H9 (cell line): ENCODE measurements at regions not wholly inside any gene's neighbourhood (a gene's known extent, or its start where the extent isn't known, plus 50 kb on each side); places are given as distances from the start of the nearest gene placed in this dataset.
A peak's percentile ranks its signal among the peaks of the same experiment; 100 is the strongest.

Experiments
- DNase-seq: peaks from one replicate; pipeline ENCODE4 v3.0.0-alpha.2; 2017
- H2AFZ ChIP-seq: one replicate; pipeline ENCODE4 v1.6.1; 2013; ENCODE audit warnings: mild to moderate bottlenecking, low read length, control low read depth, moderate library complexity
- H2AK5ac ChIP-seq: 2 replicates; pipeline ENCODE4 v1.6.1; 2013; ENCODE audit warnings: low read length, control low read depth, mixed read lengths; ENCODE audit not compliant: insufficient read length
- H2BK120ac ChIP-seq: one replicate; pipeline ENCODE4 v1.6.1; 2013; ENCODE audit warnings: low read depth, mild to moderate bottlenecking, low read length, control low read depth, inconsistent platforms; ENCODE audit not compliant: poor library complexity, severe bottlenecking
- H2BK12ac ChIP-seq: 2 replicates; pipeline ENCODE4 v1.6.1; 2013; ENCODE audit warnings: low read length, control low read depth, mixed read lengths, low read depth; ENCODE audit not compliant: insufficient read length
- H2BK15ac ChIP-seq: 2 replicates; pipeline ENCODE4 v1.6.1; 2013; ENCODE audit warnings: low read depth, low read length, control low read depth
- H2BK20ac ChIP-seq: one replicate; pipeline ENCODE4 v1.6.1; 2013; ENCODE audit warnings: low read depth, mild to moderate bottlenecking, low read length, control low read depth, inconsistent platforms; ENCODE audit not compliant: poor library complexity, severe bottlenecking
- H2BK5ac ChIP-seq: 2 replicates; pipeline ENCODE4 v1.6.1; 2013; ENCODE audit warnings: low read length, control low read depth, mixed read lengths; ENCODE audit not compliant: insufficient read length
- H3K14ac ChIP-seq: 2 replicates; pipeline ENCODE4 v1.6.1; 2013; ENCODE audit warnings: low read length, control low read depth; ENCODE audit not compliant: insufficient read depth
- H3K18ac ChIP-seq: 2 replicates; pipeline ENCODE4 v1.6.1; 2013; ENCODE audit warnings: low read depth, mild to moderate bottlenecking, mixed read lengths, low read length, control low read depth; ENCODE audit not compliant: insufficient read length
- H3K23ac ChIP-seq: 2 replicates; pipeline ENCODE4 v1.6.1; 2013; ENCODE audit warnings: low read length, control low read depth, mixed read lengths, low read depth; ENCODE audit not compliant: insufficient read length
- H3K23me2 ChIP-seq: 2 replicates; pipeline ENCODE4 v1.6.1; 2013; ENCODE audit warnings: low read depth, mild to moderate bottlenecking, mixed read lengths, low read length, control low read depth; ENCODE audit not compliant: insufficient read length, poor library complexity, severe bottlenecking
- H3K27ac ChIP-seq: 2 replicates; pipeline ENCODE4 v1.5.1; 2013; ENCODE audit warnings: low read length, control low read depth, mixed read lengths, low read depth; ENCODE audit not compliant: insufficient read length
- H3K27me3 ChIP-seq: 2 replicates; pipeline ENCODE4 v1.6.1; 2013; ENCODE audit warnings: low read length, control low read depth, inconsistent platforms; ENCODE audit not compliant: insufficient read depth
- H3K4ac ChIP-seq: 2 replicates; pipeline ENCODE4 v1.6.1; 2013; ENCODE audit warnings: low read depth, mild to moderate bottlenecking, control low read depth, inconsistent platforms, low read length, moderate library complexity
- H3K4me1 ChIP-seq: 2 replicates; pipeline ENCODE4 v1.6.1; 2013; ENCODE audit warnings: low read length, control low read depth, inconsistent platforms; ENCODE audit not compliant: insufficient read depth
- H3K4me2 ChIP-seq: 2 replicates; pipeline ENCODE4 v1.6.1; 2013; ENCODE audit warnings: low read length, control low read depth, mixed read lengths; ENCODE audit not compliant: insufficient read length, insufficient read depth
- H3K56ac ChIP-seq: 2 replicates; pipeline ENCODE4 v1.6.1; 2013; ENCODE audit warnings: low read depth, mild to moderate bottlenecking, mixed read lengths, low read length, control low read depth; ENCODE audit not compliant: insufficient read length
- H3K79me1 ChIP-seq: 2 replicates; pipeline ENCODE4 v1.6.1; 2013; ENCODE audit warnings: low read depth, mild to moderate bottlenecking, moderate library complexity, low read length, control low read depth, inconsistent platforms; ENCODE audit not compliant: insufficient read depth, poor library complexity, severe bottlenecking
- H3K79me2 ChIP-seq: 2 replicates; pipeline ENCODE4 v1.6.1; 2013; ENCODE audit warnings: low read length, control low read depth, inconsistent platforms; ENCODE audit not compliant: insufficient read depth
- H3K9ac ChIP-seq: 2 replicates; pipeline ENCODE4 v1.6.1; 2013; ENCODE audit warnings: low read length, control low read depth, mixed read lengths; ENCODE audit not compliant: insufficient read length; ENCODE audit errors: extremely low read depth
- H3K9me3 ChIP-seq: one replicate; pipeline ENCODE4 v1.6.1; 2013; ENCODE audit warnings: low read depth, low read length, inconsistent platforms; ENCODE audit not compliant: control insufficient read depth
- H3T11ph ChIP-seq: one replicate; pipeline ENCODE4 v1.6.1; 2013; ENCODE audit warnings: mild to moderate bottlenecking, low read length, control low read depth, inconsistent platforms
- H4K20me1 ChIP-seq: one replicate; pipeline ENCODE4 v1.6.1; 2013; ENCODE audit not compliant: control insufficient read depth, insufficient read length, insufficient read depth
- H4K5ac ChIP-seq: 2 replicates; pipeline ENCODE4 v1.6.1; 2013; ENCODE audit warnings: low read depth, mild to moderate bottlenecking, mixed read lengths, low read length, control low read depth; ENCODE audit not compliant: insufficient read length
- H4K8ac ChIP-seq: replicated peaks from 2 replicates; pipeline ENCODE4 v1.6.1; 2013; ENCODE audit warnings: low read length, control low read depth, mixed read lengths, low read depth; ENCODE audit not compliant: insufficient read length
- H4K91ac ChIP-seq: 2 replicates; pipeline ENCODE4 v1.6.1; 2013; ENCODE audit warnings: low read depth, mild to moderate bottlenecking, moderate library complexity, mixed read lengths, low read length, control low read depth; ENCODE audit not compliant: insufficient read length
- H3K27ac Mint-ChIP-seq, 3 experiments: 2 replicates in 2 of 3; 3 replicates in 1 of 3; pipeline ENCODE4 v1.8.0; 2020 to 2021; ENCODE audit warnings: mixed read lengths in 3 of 3, mild to moderate bottlenecking in 1 of 3, moderate library complexity in 1 of 3
- H3K27me3 Mint-ChIP-seq: 2 replicates; pipeline ENCODE4 v1.8.0; 2021; ENCODE audit warnings: low read depth, mild to moderate bottlenecking, moderate library complexity, mixed read lengths
- H3K36me3 Mint-ChIP-seq, 3 experiments: 2 replicates in 2 of 3; 3 replicates in 1 of 3; pipeline ENCODE4 v1.8.0; 2020 to 2021; ENCODE audit warnings: low read depth in 3 of 3, mixed read lengths in 3 of 3; ENCODE audit not compliant: insufficient read depth in 1 of 3
- H3K4me1 Mint-ChIP-seq, 2 experiments: 2 replicates each; pipeline ENCODE4 v1.8.0; 2020; ENCODE audit warnings: mixed read lengths in 2 of 2
- H3K4me3 Mint-ChIP-seq, 2 experiments: 2 replicates in 1 of 2; 3 replicates in 1 of 2; pipeline ENCODE4 v1.8.0; 2020 to 2021; ENCODE audit warnings: mild to moderate bottlenecking in 2 of 2, mixed read lengths in 2 of 2, moderate library complexity in 1 of 2
- H3K9me3 Mint-ChIP-seq, 2 experiments: 2 replicates in 1 of 2; 3 replicates in 1 of 2; pipeline ENCODE4 v1.8.0; 2020; ENCODE audit warnings: mild to moderate bottlenecking in 2 of 2, mixed read lengths in 2 of 2, moderate library complexity in 1 of 2
- WGBS: extraction: QIAGEN DNeasy Blood & Tissue Kit; methylation state at CpG from one replicate; pipeline ENCODE4 v1.1.7; 2013; ENCODE audit warnings: missing lambda C conversion rate, low lambda C conversion rate, mixed read lengths; ENCODE audit not compliant: insufficient read length; ENCODE audit errors: extremely low coverage; 5-methylcytosine and 5-hydroxymethylcytosine counted together
- TF ChIP-seq, protein P1 (sequence below): fragments of 200-600 bp; sonication (generic); conservative IDR thresholded peaks from 3 replicates; pipeline ENCODE4 v1.8.0; 2021; ENCODE audit warnings: antibody characterized with exemption, mild to moderate bottlenecking

DNA sequence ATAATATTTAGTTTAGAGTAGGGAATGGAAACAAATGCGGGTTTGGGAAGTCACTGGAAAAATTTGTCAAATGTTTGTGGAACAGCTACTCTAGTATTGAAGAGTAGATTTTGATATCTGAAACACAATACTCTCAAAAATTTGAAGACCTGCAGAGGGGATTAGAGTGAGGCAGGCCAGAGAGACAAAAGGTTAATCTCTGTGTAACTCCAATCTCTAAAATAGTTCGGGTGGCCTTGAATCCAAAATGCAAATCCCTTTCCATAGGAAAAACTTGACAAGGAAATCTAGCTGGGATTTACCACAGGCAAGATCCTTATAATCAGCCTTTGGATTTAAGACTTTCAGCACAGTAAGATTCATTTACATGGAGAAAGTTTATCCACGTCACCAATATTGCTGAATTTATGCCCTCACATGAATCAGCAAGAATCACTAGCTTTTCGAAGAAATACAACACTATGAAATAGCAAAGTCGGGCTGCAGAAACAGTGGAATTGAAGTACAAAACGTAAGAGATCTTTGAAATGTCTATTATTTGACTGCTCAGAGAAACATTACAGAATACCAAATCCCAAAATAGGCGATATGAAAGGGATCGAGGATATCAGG, 423.7 kb upstream of the ZNF804A start:
- Histone ChIP-seq H2BK15ac (no peak overlapping the region), H3T11ph (no peak overlapping the region), H3K79me1 (no peaks in the 10 kb centered on the region), H2BK120ac (no peak overlapping the region), H3K9me3 (no peaks in the 10 kb centered on the region), H3K4ac (no peak overlapping the region), H3K27ac (no peak overlapping the region), H3K18ac (no peak overlapping the region), H3K23me2 (no peaks in the 10 kb centered on the region), H2AK5ac (no peak overlapping the region), H3K4me1 (no peaks in the 10 kb centered on the region), H4K5ac (no peak overlapping the region), H2BK20ac (no peak overlapping the region), H4K91ac (no peak overlapping the region), H3K9ac (no peak overlapping the region), H3K27me3 (no peaks in the 10 kb centered on the region), H3K23ac (no peak overlapping the region), H3K4me2 (no peak overlapping the region), H4K8ac (no peak overlapping the region), H2BK12ac (no peak overlapping the region), H2BK5ac (no peak overlapping the region), H4K20me1 (no peaks in the 10 kb centered on the region), H3K79me2 (no peaks in the 10 kb centered on the region), H2AFZ (no peak overlapping the region), H3K56ac (no peak overlapping the region), H3K14ac (no peak overlapping the region)
- Mint-ChIP-seq H3K27me3 (no peaks in the 10 kb centered on the region), H3K36me3 (no peaks in the 10 kb centered on the region), H3K27ac (peak overlapping the region in 2 of 3 experiments; percentile 12 to 59; a peak in 2 of 7 replicates), H3K4me3 (no peak overlapping the region), H3K4me1 (peaks cover 9% of the 10 kb centered on the region in 2 experiments), H3K9me3 (no peaks in the 10 kb centered on the region; a peak in 1 of 5 replicates)
- TF ChIP-seq, protein P1, sequence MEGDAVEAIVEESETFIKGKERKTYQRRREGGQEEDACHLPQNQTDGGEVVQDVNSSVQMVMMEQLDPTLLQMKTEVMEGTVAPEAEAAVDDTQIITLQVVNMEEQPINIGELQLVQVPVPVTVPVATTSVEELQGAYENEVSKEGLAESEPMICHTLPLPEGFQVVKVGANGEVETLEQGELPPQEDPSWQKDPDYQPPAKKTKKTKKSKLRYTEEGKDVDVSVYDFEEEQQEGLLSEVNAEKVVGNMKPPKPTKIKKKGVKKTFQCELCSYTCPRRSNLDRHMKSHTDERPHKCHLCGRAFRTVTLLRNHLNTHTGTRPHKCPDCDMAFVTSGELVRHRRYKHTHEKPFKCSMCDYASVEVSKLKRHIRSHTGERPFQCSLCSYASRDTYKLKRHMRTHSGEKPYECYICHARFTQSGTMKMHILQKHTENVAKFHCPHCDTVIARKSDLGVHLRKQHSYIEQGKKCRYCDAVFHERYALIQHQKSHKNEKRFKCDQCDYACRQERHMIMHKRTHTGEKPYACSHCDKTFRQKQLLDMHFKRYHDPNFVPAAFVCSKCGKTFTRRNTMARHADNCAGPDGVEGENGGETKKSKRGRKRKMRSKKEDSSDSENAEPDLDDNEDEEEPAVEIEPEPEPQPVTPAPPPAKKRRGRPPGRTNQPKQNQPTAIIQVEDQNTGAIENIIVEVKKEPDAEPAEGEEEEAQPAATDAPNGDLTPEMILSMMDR: no peak
- DNase-seq: no peak
- no CpG with 5 or more reads among the region's 8 CpGs for WGBS
